ENCODE measurements at regions not wholly inside any gene's neighbourhood (a gene's known extent, or its start where the extent isn't known, plus 50 kb on each side); places are given as distances from the start of the nearest gene placed in this dataset.
A peak's percentile ranks its signal among the peaks of the same experiment; 100 is the strongest.

- peak; percentile 92 for TF ChIP-seq MGA (IDR thresholded peaks at IDR 0.05)
- TF ChIP-seq NBN (IDR thresholded peaks at IDR 0.05; ENCODE audit: low read depth), result 0 out of 2 replicates have a peak, but pooled peaks have one; percentile 66
- no peak for TF ChIP-seq YY1 (IDR thresholded peaks at IDR 0.05; ENCODE audit: borderline replicate concordance in 1 of 3, control insufficient read depth in 1 of 3, extremely low read depth in 1 of 3, insufficient read depth in 3 of 3, insufficient read length in 1 of 3, insufficient replicate concordance in 2 of 3, low read depth in 1 of 3, low read length in 2 of 3)
- TF ChIP-seq ATF1 (CRISPR knock-in tag; IDR thresholded peaks at IDR 0.05), result no peak
- peak; percentile 47; the same call in 1 of the 2 replicates for TF ChIP-seq ATF1 (tag; IDR thresholded peaks at IDR 0.05)
- no peak for TF ChIP-seq TSC22D4 (tag; IDR thresholded peaks at IDR 0.05)
- TF ChIP-seq CBX8 (IDR thresholded peaks at IDR 0.05; ENCODE audit: borderline replicate concordance, extremely low read depth, low read depth, low read length, poor library complexity, severe bottlenecking), result no peak
- no peak for TF ChIP-seq NR2C1 (IDR thresholded peaks at IDR 0.05)
- peak; percentile 63 for TF ChIP-seq NR2C1 (tag; IDR thresholded peaks at IDR 0.05)
- TF ChIP-seq BRF2 (IDR thresholded peaks at IDR 0.05; ENCODE audit: borderline replicate concordance, insufficient read depth, insufficient read length), result no peak
- TF ChIP-seq PCBP1 (IDR thresholded peaks at IDR 0.05; ENCODE audit: low read depth, low read length, poor library complexity, severe bottlenecking), result no peak
- TF ChIP-seq CBX3 (IDR thresholded peaks at IDR 0.05; ENCODE audit: borderline replicate concordance in 1 of 2, low read length in 2 of 2), result peak in 1 of 2 experiments; percentile 68; a peak in 1 of 3 replicates
- peak; percentile 34; the same call in 1 of the 2 replicates for TF ChIP-seq EP400 (IDR thresholded peaks at IDR 0.05)
These were observed 79.3 kb downstream of the TEX13C start (continued) for GRCh38 chrX:125398959-125399440.
